GM23248 (cell line): ENCODE measurements at regions not wholly inside any gene's neighbourhood (a gene's known extent, or its start where the extent isn't known, plus 50 kb on each side); places are given as distances from the start of the nearest gene placed in this dataset.

ENCODE experiments used
- EZH2 ChIP-seq: fragments of 200-600 bp; sonication (generic); IDR thresholded peaks from 2 replicates; pipeline ENCODE4 v1.6.1; 2018; ENCODE audit warnings: antibody characterized with exemption, mild to moderate bottlenecking; ENCODE audit not compliant: insufficient read depth, poor library complexity, severe bottlenecking
- EZH2phosphoT487 ChIP-seq: fragments of 200-600 bp; sonication (generic); IDR thresholded peaks from 2 replicates; pipeline ENCODE4 v1.6.1; 2018; ENCODE audit warnings: antibody characterized with exemption, moderate library complexity, mild to moderate bottlenecking, low read depth; ENCODE audit not compliant: insufficient read depth

DNA sequence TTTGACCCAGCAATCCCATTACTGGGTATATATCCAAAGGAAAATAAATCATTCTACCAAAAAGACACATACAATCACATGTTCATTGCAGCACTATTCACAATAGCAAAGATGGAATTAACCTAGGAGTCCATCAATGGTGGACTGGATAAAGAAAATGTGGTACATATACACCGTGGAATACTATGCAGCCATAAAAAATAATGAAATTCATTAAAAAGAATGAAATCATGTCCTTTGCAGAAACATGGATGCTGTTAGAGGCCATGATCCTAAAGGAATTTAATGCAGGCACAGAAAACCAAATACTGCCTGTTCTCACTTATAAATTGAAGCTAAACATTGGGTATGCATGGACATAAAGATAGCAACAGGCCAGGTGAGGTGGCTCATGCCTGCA, 61.9 kb upstream of the BMP6 start:
- TF ChIP-seq EZH2phosphoT487 (no peak), EZH2 (no peak)
